ENCODE measurements at regions not wholly inside any gene's neighbourhood (a gene's known extent, or its start where the extent isn't known, plus 50 kb on each side); places are given as distances from the start of the nearest gene placed in this dataset.

DNA sequence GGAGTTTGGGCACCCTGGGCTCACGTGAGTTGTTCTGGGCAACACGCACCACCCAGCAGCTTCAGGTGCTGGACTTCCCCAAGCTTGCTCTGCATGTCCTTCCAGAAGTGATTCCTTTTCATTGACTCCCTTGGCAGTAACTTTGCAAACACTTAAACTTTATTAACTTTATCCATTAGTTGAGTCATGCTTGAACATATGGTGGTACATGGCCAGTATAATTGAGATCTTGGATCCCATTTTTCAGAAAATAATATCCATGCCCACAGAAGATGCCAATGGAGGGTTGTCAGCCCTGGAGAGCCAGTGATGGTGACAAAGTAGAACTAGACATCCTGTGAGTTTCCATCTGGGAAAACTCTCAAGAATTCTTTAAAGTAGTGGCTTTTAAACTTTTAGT, 144.2 kb downstream of the COPS8 start:
- no peak for FAIRE-seq
- TF ChIP-seq, protein P1, sequence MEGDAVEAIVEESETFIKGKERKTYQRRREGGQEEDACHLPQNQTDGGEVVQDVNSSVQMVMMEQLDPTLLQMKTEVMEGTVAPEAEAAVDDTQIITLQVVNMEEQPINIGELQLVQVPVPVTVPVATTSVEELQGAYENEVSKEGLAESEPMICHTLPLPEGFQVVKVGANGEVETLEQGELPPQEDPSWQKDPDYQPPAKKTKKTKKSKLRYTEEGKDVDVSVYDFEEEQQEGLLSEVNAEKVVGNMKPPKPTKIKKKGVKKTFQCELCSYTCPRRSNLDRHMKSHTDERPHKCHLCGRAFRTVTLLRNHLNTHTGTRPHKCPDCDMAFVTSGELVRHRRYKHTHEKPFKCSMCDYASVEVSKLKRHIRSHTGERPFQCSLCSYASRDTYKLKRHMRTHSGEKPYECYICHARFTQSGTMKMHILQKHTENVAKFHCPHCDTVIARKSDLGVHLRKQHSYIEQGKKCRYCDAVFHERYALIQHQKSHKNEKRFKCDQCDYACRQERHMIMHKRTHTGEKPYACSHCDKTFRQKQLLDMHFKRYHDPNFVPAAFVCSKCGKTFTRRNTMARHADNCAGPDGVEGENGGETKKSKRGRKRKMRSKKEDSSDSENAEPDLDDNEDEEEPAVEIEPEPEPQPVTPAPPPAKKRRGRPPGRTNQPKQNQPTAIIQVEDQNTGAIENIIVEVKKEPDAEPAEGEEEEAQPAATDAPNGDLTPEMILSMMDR (IDR thresholded peaks at IDR 0.05; ENCODE audit: insufficient read depth, low read length, severe bottlenecking): no peak
- Histone ChIP-seq H3K27me3 (ENCODE audit: control insufficient read depth, insufficient read depth, low read length) (peaks cover 5% of the 10 kb centered on the region), H3K4me3 (ENCODE audit: low read depth, low read length) (no peak overlapping the region), H3K36me3 (ENCODE audit: control insufficient read depth, insufficient read depth, low read length) (no peaks in the 10 kb centered on the region)
- DNase-seq (ENCODE audit: low read depth): no peak

DNA sequence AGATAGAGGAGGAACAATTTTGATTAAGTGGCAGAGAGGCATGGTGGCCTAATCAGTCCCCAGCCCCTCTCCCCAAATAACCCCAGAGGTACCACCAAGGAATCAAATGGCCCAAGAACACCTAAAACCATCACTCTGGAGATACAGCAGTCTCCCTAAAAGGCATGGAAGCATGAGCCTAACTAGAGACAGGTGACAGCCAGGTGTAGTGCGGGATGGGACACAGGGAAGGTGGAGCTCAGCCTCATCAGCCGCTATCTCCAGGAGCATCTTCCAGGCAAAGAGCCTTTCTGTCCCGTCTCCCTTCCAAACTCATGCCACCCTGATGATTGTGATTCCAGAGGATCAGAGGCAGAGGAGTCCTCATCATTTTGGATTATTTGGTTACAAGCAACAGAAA, 144.7 kb downstream of the COPS8 start:
- TF ChIP-seq, protein P1 (IDR thresholded peaks at IDR 0.05; ENCODE audit: insufficient read depth, low read length, severe bottlenecking): no peak
- Histone ChIP-seq H3K27me3 (ENCODE audit: control insufficient read depth, insufficient read depth, low read length) (peaks cover 5% of the 10 kb centered on the region), H3K4me3 (ENCODE audit: low read depth, low read length) (no peak overlapping the region), H3K36me3 (ENCODE audit: control insufficient read depth, insufficient read depth, low read length) (no peaks in the 10 kb centered on the region)
- FAIRE-seq (no peak), DNase-seq (ENCODE audit: low read depth) (no peak)

DNA sequence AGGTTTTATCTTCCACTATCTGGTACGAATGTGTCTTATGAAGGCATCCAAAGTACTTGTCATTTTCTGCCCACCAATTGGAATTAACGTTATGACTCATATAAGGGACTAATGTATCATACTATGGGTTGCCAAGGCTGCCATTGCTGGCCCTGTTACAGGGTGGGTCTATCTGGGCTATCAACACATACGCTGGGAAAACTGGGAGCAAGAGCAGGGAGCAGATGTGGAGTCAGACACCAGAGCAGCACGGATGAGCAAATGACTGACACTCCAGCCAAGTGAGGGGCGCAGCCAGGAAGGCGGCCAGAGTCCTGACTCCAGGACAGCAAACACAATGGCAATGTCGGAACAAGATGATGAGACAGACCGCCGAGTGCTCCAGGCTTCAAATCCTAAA, 145.9 kb downstream of the COPS8 start:
- Histone ChIP-seq H3K27me3 (ENCODE audit: control insufficient read depth, insufficient read depth, low read length) (peaks cover 5% of the 10 kb centered on the region), H3K36me3 (ENCODE audit: control insufficient read depth, insufficient read depth, low read length) (no peaks in the 10 kb centered on the region), H3K4me3 (ENCODE audit: low read depth, low read length) (no peak overlapping the region)
- FAIRE-seq: no peak
- TF ChIP-seq, protein P1 (IDR thresholded peaks at IDR 0.05; ENCODE audit: insufficient read depth, low read length, severe bottlenecking): no peak
- DNase-seq (ENCODE audit: low read depth): no peak

DNA sequence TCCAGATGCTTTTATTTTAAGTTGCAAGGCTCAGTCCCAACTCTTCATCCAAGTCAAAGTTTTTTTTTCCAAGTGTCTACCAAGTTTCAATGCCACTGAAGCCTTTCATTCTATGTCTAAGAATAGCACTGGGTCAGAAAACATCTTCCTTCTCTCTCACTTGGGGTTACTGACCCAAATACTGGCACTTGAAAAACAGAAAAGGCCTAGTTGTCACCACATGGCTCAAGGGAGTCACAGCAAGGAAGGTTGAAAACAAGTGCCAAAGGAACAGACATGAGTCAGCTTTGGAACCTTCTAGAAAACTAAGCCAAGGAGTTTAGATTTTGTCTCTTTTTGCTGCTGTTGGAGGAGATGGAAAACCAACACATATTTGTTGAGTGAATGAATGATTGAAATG, 146.5 kb downstream of the COPS8 start:
- no peaks in the 10 kb centered on the region for H3K36me3 ChIP-seq (ENCODE audit: control insufficient read depth, insufficient read depth, low read length)
- H3K4me3 ChIP-seq (ENCODE audit: low read depth, low read length): no peak overlapping the region
- no peak for FAIRE-seq
- peaks cover 5% of the 10 kb centered on the region for H3K27me3 ChIP-seq (ENCODE audit: control insufficient read depth, insufficient read depth, low read length)
- no peak for DNase-seq (ENCODE audit: low read depth)
- TF ChIP-seq, protein P1 (IDR thresholded peaks at IDR 0.05; ENCODE audit: insufficient read depth, low read length, severe bottlenecking): no peak

DNA sequence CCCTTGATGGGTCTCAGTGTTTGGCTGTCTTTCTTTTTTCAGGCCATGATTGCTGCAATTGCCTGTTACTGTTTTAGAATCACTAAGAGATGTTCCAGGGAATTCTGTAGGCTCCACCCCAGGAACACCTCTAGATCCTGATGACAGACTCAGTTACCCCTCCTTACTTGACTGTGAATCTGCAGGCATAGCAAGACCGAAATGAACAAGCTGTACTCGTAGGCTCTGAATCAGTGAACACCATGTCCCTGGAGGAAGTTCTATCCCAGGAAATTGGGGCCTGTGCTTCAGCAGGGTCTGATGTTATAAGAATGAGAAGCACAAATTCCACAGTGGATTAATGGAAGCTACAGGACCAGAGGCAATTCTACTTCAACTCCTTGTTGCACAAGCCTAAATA, 148.6 kb downstream of the COPS8 start:
- DNase-seq (ENCODE audit: low read depth): no peak
- Histone ChIP-seq H3K27me3 (ENCODE audit: control insufficient read depth, insufficient read depth, low read length) (peaks cover 5% of the 10 kb centered on the region), H3K4me3 (ENCODE audit: low read depth, low read length) (no peak overlapping the region), H3K36me3 (ENCODE audit: control insufficient read depth, insufficient read depth, low read length) (no peaks in the 10 kb centered on the region)
- TF ChIP-seq, protein P1 (IDR thresholded peaks at IDR 0.05; ENCODE audit: insufficient read depth, low read length, severe bottlenecking): no peak
- no peak for FAIRE-seq

DNA sequence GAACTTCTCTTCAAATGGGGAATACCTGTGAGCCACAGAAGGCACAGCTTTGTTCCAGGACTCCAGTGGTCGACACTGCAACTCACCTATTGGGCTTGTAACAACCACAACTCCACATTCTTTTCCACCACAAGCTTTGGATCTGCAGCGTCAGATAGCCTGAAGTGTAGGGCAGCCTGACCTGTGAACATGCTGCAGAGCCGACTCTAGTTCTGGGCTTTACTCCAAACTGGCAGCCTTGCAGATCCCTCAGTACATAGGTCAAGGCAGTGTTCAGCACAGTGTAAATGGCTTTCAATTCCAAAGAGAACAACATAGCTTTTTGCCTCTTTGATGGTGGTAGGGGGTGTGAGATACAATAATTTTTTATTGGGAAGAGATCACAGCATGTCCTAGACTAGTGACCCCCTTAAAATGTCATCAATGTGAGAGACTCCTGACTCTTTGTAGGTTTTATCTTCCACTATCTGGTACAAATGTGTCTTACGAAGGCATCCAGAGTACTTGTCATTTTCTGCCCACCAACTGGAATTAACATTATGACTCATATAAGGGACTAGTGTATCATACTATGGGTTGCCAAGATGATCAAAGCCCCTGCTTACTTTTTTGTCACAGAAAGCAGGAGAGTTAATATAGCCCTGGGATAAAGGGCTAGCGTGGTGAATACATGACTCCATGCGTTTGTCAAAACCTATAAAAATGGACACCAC, 149.8 kb downstream of the COPS8 start:
- Histone ChIP-seq H3K36me3 (ENCODE audit: control insufficient read depth, insufficient read depth, low read length) (no peaks in the 10 kb centered on the region), H3K4me3 (ENCODE audit: low read depth, low read length) (no peak overlapping the region), H3K27me3 (ENCODE audit: control insufficient read depth, insufficient read depth, low read length) (peaks cover 2% of the 10 kb centered on the region)
- TF ChIP-seq, protein P1 (IDR thresholded peaks at IDR 0.05; ENCODE audit: insufficient read depth, low read length, severe bottlenecking): no peak
- FAIRE-seq (no peak), DNase-seq (ENCODE audit: low read depth) (no peak)
